Right lobe of liver (tissue), 6 donors: ENCODE measurements at regions not wholly inside any gene's neighbourhood (a gene's known extent, or its start where the extent isn't known, plus 50 kb on each side); places are given as distances from the start of the nearest gene placed in this dataset.

Experiments used
- ATAC-seq, 4 donors: fragments of 200-7000 bp; cut with Tn5 transposase; one replicate each; pipeline ENCODE4 v1.9.1; 2020; ENCODE audit warnings: mild to moderate bottlenecking in 4 of 4, moderate library complexity in 4 of 4
- DNase-seq, 3 donors: peaks; one replicate each; pipeline ENCODE4 v3.0.0-alpha.2; 2020
- H3K27ac ChIP-seq, 3 donors: fragments of 200-600 bp; one replicate each; pipeline ENCODE4 v1.8.0; 2022
- H3K27me3 ChIP-seq, 2 donors: fragments of 200-600 bp; one replicate each; pipeline ENCODE4 v1.8.0; 2022
- H3K36me3 ChIP-seq, 4 donors: fragments of 200-600 bp; sonication (generic) in 1 of 4; one replicate each; pipeline versions ENCODE4 v1.5.1 to v1.8.0; 2017 to 2022; ENCODE audit warnings: control low read depth in 1 of 4
- H3K4me1 ChIP-seq, 4 donors: fragments of 200-600 bp; sonication (generic) in 1 of 4; one replicate each; pipeline versions ENCODE4 v1.5.1 to v1.8.0; 2017 to 2022; ENCODE audit warnings: control low read depth in 1 of 4
- H3K4me3 ChIP-seq, 3 donors: fragments of 200-600 bp; one replicate each; pipeline ENCODE4 v1.8.0; 2022
- H3K9me3 ChIP-seq, 4 donors: fragments of 200-600 bp; sonication (generic) in 1 of 4; one replicate each; pipeline versions ENCODE4 v1.5.1 to v1.8.0; 2017 to 2022; ENCODE audit warnings: control low read depth in 1 of 4
- CTCF ChIP-seq, 4 donors: fragments of 200-600 bp in 3 of 4; fragments of 450-650 bp in 1 of 4; IDR thresholded peaks; one replicate each; pipeline versions ENCODE4 v1.5.1 to v1.8.0; 2016 to 2022; ENCODE audit warnings: antibody characterized with exemption in 4 of 4, mild to moderate bottlenecking in 2 of 4
- POLR2A ChIP-seq: fragments of 450-650 bp; IDR thresholded peaks from one replicate; pipeline ENCODE4 v1.6.1; 2017; ENCODE audit warnings: antibody characterized with exemption, mild to moderate bottlenecking
- WGBS: methylation state at CpG from one replicate; pipeline ENCODE4 v1.1.6; 2018; ENCODE audit warnings: low coverage, low lambda C conversion rate; ENCODE audit not compliant: insufficient coverage; ENCODE audit errors: missing lambda C conversion rate; 5-methylcytosine and 5-hydroxymethylcytosine counted together
- intact Hi-C, 2 donors: fragments of 100-400 bp; cut with DNase I; formaldehyde crosslinking; loops; one replicate each; pipeline versions ENCODE4 v1.11.2 to v1.14.1; 2022
- donor health status: DM: no; HTN: yes; CAD: no.
- donor health status: DM: no; HTN: no; CAD: no.
- donor health status: DM: no; HTN: no; CAD: no.
- donor health status: DM: no; HTN: yes; CAD: no.
- donor health status: DM: no; HTN: yes; CAD: no.

DNA sequence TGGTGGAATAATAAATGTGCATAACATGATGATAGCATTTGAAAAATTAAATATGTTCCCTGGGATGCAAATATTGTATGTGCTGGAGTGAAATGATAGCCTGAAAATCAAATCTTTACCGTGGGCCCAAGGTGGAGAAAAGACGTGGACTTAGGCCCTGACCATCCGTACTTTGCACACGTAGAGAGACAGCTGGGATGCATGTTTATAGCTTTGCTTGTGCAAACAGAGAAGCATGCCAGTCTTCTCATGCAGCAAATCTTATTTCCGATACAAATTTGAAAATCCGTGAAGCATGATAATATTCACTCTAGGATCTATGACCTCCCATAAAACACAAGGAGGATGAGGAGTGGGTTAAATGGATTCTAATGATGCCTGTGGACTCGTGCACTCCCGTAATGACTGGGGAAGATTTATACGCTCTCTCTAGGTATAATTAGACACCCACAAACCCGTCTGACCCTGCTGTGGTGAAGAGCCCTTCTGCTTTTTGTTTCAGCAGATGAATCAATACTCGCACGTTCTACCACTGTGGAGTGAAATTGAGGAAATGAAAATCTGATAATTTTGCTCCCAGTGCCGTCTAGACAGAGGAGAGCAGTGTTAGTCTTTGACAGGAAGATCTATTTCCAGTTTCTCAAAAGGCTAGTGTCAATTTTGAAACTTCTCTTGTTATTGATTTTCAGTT is 810.3 kb upstream of the SALL3 start:
- H3K4me3 ChIP-seq, result no peak overlapping the region
- ATAC-seq (no peak), DNase-seq (no peak)
- intact Hi-C loops, result no loop called here
- TF ChIP-seq CTCF (IDR thresholded peaks at IDR 0.05) (no peak), POLR2A (no peak)
- no peaks in the 10 kb centered on the region for H3K36me3 ChIP-seq
- no peak overlapping the region for H3K27ac ChIP-seq
- H3K9me3 ChIP-seq, result no peaks in the 10 kb centered on the region
- WGBS, result 57% methylated on average over 12 of the region's 13 CpGs
- no peaks in the 10 kb centered on the region for H3K4me1 ChIP-seq
- H3K27me3 ChIP-seq, result no peaks in the 10 kb centered on the region

DNA sequence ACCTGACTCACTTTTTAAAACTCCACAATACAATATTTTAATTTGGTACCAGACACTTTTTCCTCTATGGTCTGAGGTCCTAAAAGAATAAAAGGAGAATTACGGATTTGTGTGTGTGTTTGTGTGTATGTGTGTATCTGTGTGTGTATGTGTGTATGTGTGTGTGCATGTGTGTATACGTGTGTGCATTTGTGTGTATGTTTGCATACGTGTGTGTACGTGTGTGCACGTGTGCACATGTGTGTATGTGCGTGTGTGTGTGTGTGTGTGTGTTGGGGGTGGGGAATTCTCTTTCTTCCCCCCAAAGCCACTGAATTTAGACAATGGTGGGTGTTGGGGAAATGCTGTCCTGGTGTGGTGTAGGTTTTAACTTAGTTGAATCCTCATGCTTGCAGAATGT is 807.7 kb upstream of the SALL3 start:
- no peaks in the 10 kb centered on the region for H3K9me3 ChIP-seq
- H3K36me3 ChIP-seq, result no peaks in the 10 kb centered on the region
- no peak overlapping the region for H3K4me3 ChIP-seq
- H3K27me3 ChIP-seq, result no peaks in the 10 kb centered on the region
- no peak for ATAC-seq
- TF ChIP-seq CTCF (IDR thresholded peaks at IDR 0.05) (no peak), POLR2A (no peak)
- H3K27ac ChIP-seq, result no peak overlapping the region
- no peak for DNase-seq
- no peaks in the 10 kb centered on the region for H3K4me1 ChIP-seq
- 51% methylated on average over 6 of the region's 6 CpGs for WGBS
- intact Hi-C loops, result loop anchor here in 1 of 2 donors (10.0 kb wide), 1 partner anchor 63 kb away; no protein-coding TSS in a partner anchor

DNA sequence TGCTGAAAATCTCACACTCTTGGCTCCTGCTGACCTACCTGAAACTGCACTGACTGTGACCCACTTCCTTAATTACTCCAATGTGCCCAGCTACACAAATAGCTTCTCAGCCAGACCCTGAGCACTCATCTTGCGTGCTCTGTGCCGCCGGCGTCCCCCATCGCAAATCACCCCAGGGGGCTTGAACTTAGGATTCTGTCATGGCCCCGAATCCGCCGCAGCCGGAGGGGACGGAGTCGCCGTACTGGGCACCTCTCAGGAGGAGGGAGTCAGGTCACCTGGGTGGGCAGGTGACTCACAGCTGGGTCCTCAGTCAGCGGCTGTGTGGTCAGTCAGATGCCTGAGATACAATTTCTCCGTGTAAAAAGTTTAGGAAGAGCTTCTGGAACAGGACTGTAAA is 804.9 kb upstream of the SALL3 start:
- TF ChIP-seq CTCF (IDR thresholded peaks at IDR 0.05) (no peak), POLR2A (no peak)
- 83% methylated on average over 14 of the region's 14 CpGs for WGBS

GRCh38 chr18:78178812-78179211 is 800.8 kb upstream of the SALL3 start:
- H3K27ac ChIP-seq, result no peak overlapping the region
- intact Hi-C loops, result loop anchor here in 1 of 2 donors (10.0 kb wide), 1 partner anchor 56 kb away; no protein-coding TSS in a partner anchor
- DNase-seq (no peak), ATAC-seq (peak in 1 of 4 donors; percentile 64)
- H3K27me3 ChIP-seq, result no peaks in the 10 kb centered on the region
- H3K36me3 ChIP-seq, result no peaks in the 10 kb centered on the region
- 47% methylated on average over 4 of the region's 4 CpGs for WGBS
- no peak overlapping the region for H3K4me3 ChIP-seq
- TF ChIP-seq CTCF (IDR thresholded peaks at IDR 0.05), result no peak
- no peak for TF ChIP-seq POLR2A
- H3K9me3 ChIP-seq, result no peaks in the 10 kb centered on the region
- no peaks in the 10 kb centered on the region for H3K4me1 ChIP-seq

More for the DNA sequence above, 804.9 kb upstream of the SALL3 start:
- no peaks in the 10 kb centered on the region for H3K27me3 ChIP-seq
- H3K4me3 ChIP-seq, result no peak overlapping the region
- no peaks in the 10 kb centered on the region for H3K9me3 ChIP-seq
- no peaks in the 10 kb centered on the region for H3K36me3 ChIP-seq
- intact Hi-C loops, result loop anchor here in 1 of 2 donors (10.0 kb wide), 1 partner anchor 60 kb away; no protein-coding TSS in a partner anchor
- H3K27ac ChIP-seq, result no peak overlapping the region
- DNase-seq (no peak), ATAC-seq (no peak)
- H3K4me1 ChIP-seq, result no peaks in the 10 kb centered on the region
